Anterior cingulate cortex (tissue), 58 donors: ENCODE measurements at regions not wholly inside any gene's neighbourhood (a gene's known extent, or its start where the extent isn't known, plus 50 kb on each side); places are given as distances from the start of the nearest gene placed in this dataset.

ENCODE experiments used
- DNase-seq, 58 donors: peaks; one replicate each; lab custom pipeline; 2025; lab: John Stamatoyannopoulos, UW

GRCh38 chr6:120671519-120671918 lies 662.8 kb downstream of the TBC1D32 start:
- no peak for DNase-seq

GRCh38 chr6:120652506-120652905 lies 681.8 kb downstream of the TBC1D32 start:
- no peak for DNase-seq

GRCh38 chr6:120648713-120649112 lies 685.6 kb downstream of the TBC1D32 start:
- no peak for DNase-seq

DNA sequence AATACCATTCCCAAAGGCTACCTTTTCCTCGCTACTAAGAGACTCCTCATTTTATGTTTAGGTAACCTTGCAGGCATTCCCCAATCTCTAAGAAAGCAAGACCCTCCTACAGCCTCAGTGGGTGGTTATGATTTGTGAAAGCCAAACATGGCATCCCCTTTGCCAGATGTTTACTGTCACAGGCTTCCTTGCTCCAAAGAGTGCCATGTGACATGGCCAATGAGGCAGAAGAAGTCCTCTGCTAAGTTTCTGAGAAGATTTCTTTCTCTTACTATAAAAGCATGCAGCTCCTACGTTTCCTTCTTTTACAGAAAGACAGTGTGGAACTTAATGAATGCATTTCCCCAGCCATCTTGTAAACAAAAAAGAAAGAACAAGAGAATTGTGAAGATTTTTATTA lies 688.2 kb downstream of the TBC1D32 start:
- DNase-seq, result no peak

- no peak for DNase-seq
These were observed 701.3 kb downstream of the TBC1D32 start for GRCh38 chr6:120632975-120633374.

GRCh38 chr6:120627612-120628011 lies 706.7 kb downstream of the TBC1D32 start:
- DNase-seq, result no peak

GRCh38 chr6:120622127-120622631 lies 712.1 kb downstream of the TBC1D32 start:
- DNase-seq, result no peak

- no peak for DNase-seq
These were observed 713.4 kb downstream of the TBC1D32 start for GRCh38 chr6:120620900-120621299.

GRCh38 chr6:120615238-120615637 lies 719.0 kb downstream of the TBC1D32 start:
- DNase-seq, result no peak

DNA sequence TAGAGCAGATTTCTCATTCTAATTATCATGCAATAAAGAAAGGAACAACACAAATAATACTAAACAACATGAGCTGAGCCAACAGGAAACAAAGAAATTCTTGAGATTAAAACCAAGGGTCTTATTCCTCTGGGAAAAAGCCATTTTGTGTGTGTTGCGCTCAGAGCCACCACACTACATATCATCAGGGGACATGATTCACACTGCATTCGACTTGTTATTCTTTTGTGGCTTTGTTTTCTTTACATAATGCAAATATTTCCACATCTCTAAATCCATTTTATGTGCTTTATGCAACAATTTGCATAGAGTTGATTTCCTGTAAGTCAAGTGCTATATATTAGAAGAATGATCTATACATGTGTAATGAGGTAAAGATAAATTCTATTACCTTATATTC lies 719.6 kb downstream of the TBC1D32 start:
- DNase-seq, result no peak

GRCh38 chr6:120608826-120609225 lies 725.5 kb downstream of the TBC1D32 start:
- no peak for DNase-seq

DNA sequence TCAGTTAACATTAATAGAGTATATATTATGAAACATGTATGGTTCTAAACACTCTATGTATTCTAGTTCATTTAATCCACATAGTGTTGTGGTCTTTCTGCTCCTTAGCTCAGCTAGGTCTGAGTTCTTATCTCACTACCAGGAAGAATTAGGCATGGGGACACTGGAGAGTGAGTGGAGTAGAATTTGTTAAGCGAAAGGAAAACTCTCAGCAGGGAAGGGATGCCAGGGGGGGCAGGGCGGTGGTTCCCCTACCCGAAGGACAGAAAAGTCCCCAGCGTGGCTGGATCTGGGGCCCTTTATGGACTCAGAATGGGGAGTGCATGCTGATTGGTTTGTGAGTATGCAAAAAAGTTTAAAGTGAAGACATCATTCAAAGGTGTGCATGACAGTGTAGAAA lies 727.5 kb downstream of the TBC1D32 start:
- DNase-seq, result no peak

DNA sequence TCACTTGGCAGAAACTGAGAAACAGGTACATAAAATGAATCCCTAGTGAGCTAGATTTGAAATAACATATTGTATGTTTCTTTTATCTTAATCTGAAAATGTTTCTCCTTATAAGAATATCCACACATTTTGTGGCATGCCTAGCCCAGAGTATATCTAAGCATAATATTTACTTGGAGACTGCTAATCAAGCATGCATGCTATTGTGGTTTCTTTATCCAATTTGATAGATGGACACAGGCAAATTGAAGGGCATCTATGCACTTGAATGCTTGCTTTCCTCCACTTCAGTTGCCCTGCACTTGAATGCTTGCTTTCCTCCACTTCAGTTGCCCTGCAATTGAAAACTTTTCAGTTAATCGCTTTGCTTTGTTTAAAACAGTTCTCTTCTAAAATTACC lies 729.8 kb downstream of the TBC1D32 start:
- DNase-seq, result no peak

- no peak for DNase-seq
These were observed 743.7 kb downstream of the TBC1D32 start for GRCh38 chr6:120590611-120591010.

GRCh38 chr6:120588424-120588823 lies 745.9 kb downstream of the TBC1D32 start:
- DNase-seq, result no peak

DNA sequence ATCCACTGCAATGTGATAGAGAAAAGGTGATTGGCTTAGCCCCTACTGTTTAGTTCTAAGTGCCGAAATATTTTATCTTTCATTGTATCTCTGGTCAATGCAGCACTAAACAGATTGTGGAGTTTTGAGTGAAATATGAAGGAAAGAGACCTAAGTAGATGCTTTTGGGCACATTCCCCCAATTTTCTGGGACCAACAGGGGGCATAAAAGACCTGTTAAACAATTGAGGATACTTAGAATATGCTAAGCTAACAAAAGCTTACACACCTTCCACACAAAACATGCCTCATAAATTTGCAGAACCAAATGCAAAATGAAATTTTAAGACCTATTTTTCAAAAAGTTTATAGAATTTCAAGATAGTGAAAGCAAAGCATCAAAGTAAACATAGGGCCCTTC lies 746.9 kb downstream of the TBC1D32 start:
- DNase-seq, result no peak

GRCh38 chr6:120584111-120584760 lies 750.0 kb downstream of the TBC1D32 start:
- no peak for DNase-seq

DNA sequence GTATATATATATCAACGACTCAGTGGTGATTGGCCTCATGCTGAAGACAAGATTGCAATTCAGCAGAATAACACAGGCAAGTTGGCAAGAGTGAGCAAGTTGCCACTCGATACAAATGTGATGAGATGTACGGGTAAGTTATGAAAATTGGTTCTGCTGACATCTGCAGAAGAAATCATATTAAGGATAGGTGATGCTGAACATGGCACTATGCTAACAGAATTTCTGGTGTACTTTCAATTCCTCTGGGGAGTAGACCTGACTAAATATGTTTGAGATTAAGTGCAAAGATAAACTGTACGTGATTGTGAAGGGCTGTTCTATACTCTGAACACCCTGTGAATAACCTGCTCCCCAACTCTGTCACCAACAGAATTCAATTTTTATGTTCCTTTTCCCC lies 758.2 kb downstream of the TBC1D32 start:
- DNase-seq, result no peak

GRCh38 chr6:120569714-120570113 lies 764.6 kb downstream of the TBC1D32 start:
- no peak for DNase-seq

DNA sequence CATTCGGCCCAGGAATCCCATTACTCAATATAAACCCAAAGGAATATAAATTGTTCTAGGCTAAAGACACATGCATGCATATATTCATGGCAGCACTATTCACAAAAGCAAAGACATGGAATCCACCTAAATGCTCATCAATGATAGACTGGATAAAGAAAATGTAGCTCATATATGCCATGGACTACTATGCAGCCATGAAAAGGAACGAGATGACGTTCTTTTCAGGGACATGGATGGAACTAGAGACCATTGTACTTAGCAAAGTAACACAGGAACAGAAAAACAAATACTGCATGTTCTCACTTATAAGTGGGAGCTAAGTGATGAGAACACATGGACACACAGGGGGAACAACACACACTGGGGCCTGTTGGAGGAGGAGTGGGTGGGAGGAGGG lies 769.5 kb downstream of the TBC1D32 start:
- DNase-seq, result no peak

- DNase-seq, result no peak
These were observed 776.0 kb downstream of the TBC1D32 start for GRCh38 chr6:120558294-120558693.

DNA sequence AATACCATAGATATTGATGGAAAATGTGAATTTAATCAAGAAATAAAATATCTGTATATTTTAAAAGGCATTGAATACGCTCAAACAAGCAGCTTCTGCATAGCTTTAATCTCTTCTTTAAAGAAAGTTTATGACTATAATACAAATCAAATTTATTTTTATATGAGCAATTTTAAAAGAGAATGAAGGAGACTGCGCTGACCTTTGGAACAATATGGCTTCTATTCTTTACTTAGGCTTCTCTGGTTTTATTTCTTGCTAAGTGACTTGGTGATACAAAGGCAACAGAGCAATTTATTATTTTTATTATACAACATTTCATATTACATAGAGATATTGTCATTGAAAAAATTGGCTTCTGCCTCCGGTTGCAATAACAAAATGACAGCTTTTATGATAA lies 776.7 kb downstream of the TBC1D32 start:
- no peak for DNase-seq

DNA sequence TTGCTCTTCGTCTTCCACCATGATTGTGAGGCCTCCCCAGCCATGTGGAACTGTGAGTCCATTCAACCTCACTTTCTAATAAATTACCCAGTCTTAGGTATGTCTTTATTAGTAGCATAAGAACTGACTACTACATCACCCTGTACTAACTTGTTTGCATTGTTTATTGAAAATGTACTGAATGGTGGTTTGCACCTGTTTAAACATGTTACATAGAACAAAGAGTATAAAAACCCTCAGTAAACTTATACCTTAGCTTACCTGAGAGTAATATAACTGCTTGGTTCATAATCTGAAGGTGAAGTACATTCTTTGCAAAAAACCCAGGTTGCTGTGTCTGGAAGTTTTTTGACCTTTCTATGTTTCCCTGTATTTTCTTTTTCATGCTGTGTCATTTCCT lies 777.8 kb downstream of the TBC1D32 start:
- no peak for DNase-seq
